Neural progenitor cell (in vitro differentiated cells): ENCODE measurements at regions not wholly inside any gene's neighbourhood (a gene's known extent, or its start where the extent isn't known, plus 50 kb on each side); places are given as distances from the start of the nearest gene placed in this dataset.

Source experiments
- DNase-seq: peaks from one replicate; pipeline ENCODE4 v3.0.0-alpha.2; 2016; ENCODE audit warnings: low spot score
- H2AFZ ChIP-seq: fragments of 200-600 bp; sonication (generic); replicated peaks from 2 replicates; pipeline ENCODE4 v1.6.1; 2016; ENCODE audit warnings: antibody characterized with exemption
- H3F3A ChIP-seq: fragments of 200-600 bp; sonication (generic); 2 replicates; pipeline ENCODE4 v1.6.1; 2016; ENCODE audit warnings: antibody characterized with exemption, low read depth
- H3K27ac ChIP-seq: fragments of 200-600 bp; sonication (generic); 2 replicates; pipeline ENCODE4 v1.5.1; 2016; ENCODE audit warnings: mild to moderate bottlenecking
- H3K27me3 ChIP-seq: fragments of 200-600 bp; sonication (generic); 2 replicates; pipeline ENCODE4 v1.6.1; 2016; ENCODE audit warnings: mild to moderate bottlenecking, moderate library complexity
- H3K36me3 ChIP-seq: fragments of 200-600 bp; sonication (generic); 2 replicates; pipeline ENCODE4 v1.5.1; 2016
- H3K4me1 ChIP-seq: fragments of 200-600 bp; sonication (generic); 2 replicates; pipeline ENCODE4 v1.6.1; 2016; ENCODE audit warnings: mixed run types
- H3K4me2 ChIP-seq: fragments of 200-600 bp; sonication (generic); 2 replicates; pipeline ENCODE4 v1.6.1; 2016
- H3K4me3 ChIP-seq: fragments of 200-600 bp; sonication (generic); 2 replicates; pipeline ENCODE4 v1.5.1; 2016
- H3K79me2 ChIP-seq: fragments of 200-600 bp; sonication (generic); 2 replicates; pipeline ENCODE4 v1.6.1; 2016; ENCODE audit warnings: low read depth
- H3K9ac ChIP-seq: fragments of 200-600 bp; sonication (generic); 2 replicates; pipeline ENCODE4 v1.6.1; 2016
- H3K9me3 ChIP-seq: fragments of 200-600 bp; sonication (generic); 2 replicates; pipeline ENCODE4 v1.5.1; 2016; ENCODE audit warnings: low read depth
- H4K20me1 ChIP-seq: fragments of 200-600 bp; sonication (generic); 2 replicates; pipeline ENCODE4 v1.6.1; 2016; ENCODE audit warnings: low read depth
- H3K27ac Mint-ChIP-seq: 3 replicates; pipeline ENCODE4 v1.8.0; 2021; ENCODE audit warnings: mixed read lengths
- H3K27me3 Mint-ChIP-seq: 2 replicates; pipeline ENCODE4 v1.8.0; 2022; ENCODE audit warnings: low read depth, mild to moderate bottlenecking, inconsistent platforms, moderate library complexity, mixed read lengths; ENCODE audit not compliant: insufficient read depth
- H3K36me3 Mint-ChIP-seq: 3 replicates; pipeline ENCODE4 v1.8.0; 2021; ENCODE audit warnings: mixed read lengths
- H3K4me1 Mint-ChIP-seq: 3 replicates; pipeline ENCODE4 v1.8.0; 2021; ENCODE audit warnings: mixed read lengths
- H3K4me3 Mint-ChIP-seq: 3 replicates; pipeline ENCODE4 v1.8.0; 2021; ENCODE audit warnings: mild to moderate bottlenecking, moderate library complexity, mixed read lengths
- H3K9me3 Mint-ChIP-seq: 3 replicates; pipeline ENCODE4 v1.8.0; 2020; ENCODE audit warnings: mixed read lengths
- CTCF ChIP-seq: fragments of 200-600 bp; sonication (generic); IDR thresholded peaks from 2 replicates; pipeline ENCODE4 v1.5.1; 2017; ENCODE audit warnings: antibody characterized with exemption, mild to moderate bottlenecking
- EZH2 ChIP-seq: fragments of 200-600 bp; sonication (generic); IDR thresholded peaks from 2 replicates; pipeline ENCODE4 v1.6.1; 2017; ENCODE audit warnings: antibody characterized with exemption, mild to moderate bottlenecking, moderate library complexity
- EZH2phosphoT487 ChIP-seq: fragments of 200-600 bp; sonication (generic); IDR thresholded peaks from 2 replicates; pipeline ENCODE4 v1.6.1; 2017; ENCODE audit warnings: antibody characterized with exemption

GRCh38 chr1:187842406-187843165 lies 1013.8 kb downstream of the PLA2G4A start:
- H3K36me3 Mint-ChIP-seq: no peaks in the 10 kb centered on the region
- peaks cover 5% of the 10 kb centered on the region for H3K9me3 Mint-ChIP-seq
- peak; percentile 2 for DNase-seq
- Histone ChIP-seq H3K27ac (no peak overlapping the region), H3K36me3 (no peaks in the 10 kb centered on the region), H2AFZ (no peak overlapping the region), H3K4me3 (no peak overlapping the region), H3K4me2 (no peak overlapping the region), H3F3A (no peaks in the 10 kb centered on the region), H3K9ac (no peak overlapping the region), H3K9me3 (no peaks in the 10 kb centered on the region), H3K27me3 (no peaks in the 10 kb centered on the region), H3K4me1 (no peaks in the 10 kb centered on the region), H3K79me2 (no peaks in the 10 kb centered on the region), H4K20me1 (no peaks in the 10 kb centered on the region)
- peaks cover 4% of the 10 kb centered on the region for H3K27me3 Mint-ChIP-seq
- H3K4me3 Mint-ChIP-seq: no peak overlapping the region
- no peaks in the 10 kb centered on the region for H3K4me1 Mint-ChIP-seq
- TF ChIP-seq EZH2phosphoT487 (no peak), EZH2 (no peak), CTCF (no peak)
- no peak overlapping the region for H3K27ac Mint-ChIP-seq

- TF ChIP-seq EZH2 (no peak), EZH2phosphoT487 (no peak), CTCF (no peak)
- H3K36me3 Mint-ChIP-seq: no peaks in the 10 kb centered on the region
- Histone ChIP-seq H3K4me3 (no peak overlapping the region), H2AFZ (no peak overlapping the region), H3K4me1 (no peaks in the 10 kb centered on the region), H3K27me3 (no peaks in the 10 kb centered on the region), H3K9ac (no peak overlapping the region), H3F3A (no peaks in the 10 kb centered on the region), H3K36me3 (no peaks in the 10 kb centered on the region), H4K20me1 (no peaks in the 10 kb centered on the region), H3K27ac (no peak overlapping the region), H3K4me2 (no peak overlapping the region), H3K9me3 (no peaks in the 10 kb centered on the region), H3K79me2 (no peaks in the 10 kb centered on the region)
- peaks cover 5% of the 10 kb centered on the region for H3K9me3 Mint-ChIP-seq
- H3K27ac Mint-ChIP-seq: no peak overlapping the region
- H3K4me3 Mint-ChIP-seq: no peak overlapping the region
- H3K4me1 Mint-ChIP-seq: no peaks in the 10 kb centered on the region
- peaks cover 4% of the 10 kb centered on the region for H3K27me3 Mint-ChIP-seq
- DNase-seq: no peak
Observed at GRCh38 chr1:187844313-187844712, 1015.6 kb downstream of the PLA2G4A start.

GRCh38 chr1:187847531-187847930 lies 1018.8 kb downstream of the PLA2G4A start:
- no peak overlapping the region for H3K9ac ChIP-seq
- Mint-ChIP-seq H3K4me1 (no peaks in the 10 kb centered on the region), H3K36me3 (no peaks in the 10 kb centered on the region), H3K27me3 (peaks cover 4% of the 10 kb centered on the region), H3K27ac (no peak overlapping the region), H3K4me3 (no peak overlapping the region), H3K9me3 (peaks cover 8% of the 10 kb centered on the region)
- H3K36me3 ChIP-seq: no peaks in the 10 kb centered on the region
- H4K20me1 ChIP-seq: no peaks in the 10 kb centered on the region
- no peak overlapping the region for H3K27ac ChIP-seq
- no peak overlapping the region for H3K4me2 ChIP-seq
- DNase-seq: no peak
- no peaks in the 10 kb centered on the region for H3K9me3 ChIP-seq
- no peak overlapping the region for H2AFZ ChIP-seq
- no peaks in the 10 kb centered on the region for H3K4me1 ChIP-seq
- no peaks in the 10 kb centered on the region for H3F3A ChIP-seq
- TF ChIP-seq EZH2phosphoT487: no peak
- TF ChIP-seq EZH2: no peak
- TF ChIP-seq CTCF: no peak
- H3K27me3 ChIP-seq: no peaks in the 10 kb centered on the region
- no peak overlapping the region for H3K4me3 ChIP-seq
- no peaks in the 10 kb centered on the region for H3K79me2 ChIP-seq
